ENCODE measurements at regions not wholly inside any gene's neighbourhood (a gene's known extent, or its start where the extent isn't known, plus 50 kb on each side); places are given as distances from the start of the nearest gene placed in this dataset.
A peak's percentile ranks its signal among the peaks of the same experiment; 100 is the strongest.
"Not testable (repeated sequence)": the region's sequence is repeated elsewhere in the genome, so short reads cannot be mapped to it uniquely, and the experiment has no call there.

GRCh38 chr2:87460104-87460503 is 287.8 kb upstream of the PLGLB2 start:
- H4K20me1 ChIP-seq (replicated peaks; ENCODE audit: control insufficient read depth, extremely low read depth, insufficient read depth, low read length); H3K27me3 ChIP-seq (ENCODE audit: control insufficient read depth in 2 of 2, insufficient read depth in 2 of 2, low read length in 2 of 2); H3K36me3 ChIP-seq (ENCODE audit: control insufficient read depth in 2 of 2, extremely low read depth in 1 of 2, insufficient read depth in 2 of 2, low read length in 2 of 2); H3K27ac ChIP-seq (ENCODE audit: insufficient read depth, low read depth, low read length); intact Hi-C loops (cut with micrococcal nuclease); CTCF ChIA-PET; BruUV-seq (replicated peaks); H2AFZ ChIP-seq (ENCODE audit: low read depth, low read length); H3K9ac ChIP-seq (replicated peaks; ENCODE audit: extremely low read depth, insufficient read depth, low read length); H3K9me1 ChIP-seq (replicated peaks; ENCODE audit: control insufficient read depth, extremely low read depth, insufficient read depth, low read length); DNase-seq (ENCODE audit: low read depth, low spot score); H3K4me2 ChIP-seq (ENCODE audit: insufficient read depth, low read length); H3K9me3 ChIP-seq (replicated peaks; ENCODE audit: control insufficient read depth, insufficient read depth, low read length); POLR2A ChIA-PET; dilution Hi-C loops (cut with MboI; ENCODE audit: extremely low pct_ligation_motif_present, low sequenced_read_pairs); H3K4me3 ChIP-seq (replicated peaks in 1 of 3; ENCODE audit: insufficient read depth in 1 of 3, low read depth in 1 of 3, low read length in 3 of 3): not testable (repeated sequence)
- H3K79me2 ChIP-seq (ENCODE audit: control insufficient read depth, insufficient read depth, low read length): peaks cover 56% of the 10 kb centered on the region
- H3K4me1 ChIP-seq (ENCODE audit: control insufficient read depth, extremely low read depth, insufficient read depth, low read length): peaks cover 11% of the 10 kb centered on the region
- FAIRE-seq: peak; percentile 74

- H3K4me2 ChIP-seq (ENCODE audit: insufficient read depth, low read length); intact Hi-C loops (cut with micrococcal nuclease); H3K4me3 ChIP-seq (replicated peaks in 1 of 3; ENCODE audit: insufficient read depth in 1 of 3, low read depth in 1 of 3, low read length in 3 of 3); H3K27me3 ChIP-seq (ENCODE audit: control insufficient read depth in 2 of 2, insufficient read depth in 2 of 2, low read length in 2 of 2); BruUV-seq (replicated peaks); POLR2A ChIA-PET; H3K27ac ChIP-seq (ENCODE audit: insufficient read depth, low read depth, low read length); DNase-seq (ENCODE audit: low read depth, low spot score); H3K36me3 ChIP-seq (ENCODE audit: control insufficient read depth in 2 of 2, extremely low read depth in 1 of 2, insufficient read depth in 2 of 2, low read length in 2 of 2); H2AFZ ChIP-seq (ENCODE audit: low read depth, low read length); H4K20me1 ChIP-seq (replicated peaks; ENCODE audit: control insufficient read depth, extremely low read depth, insufficient read depth, low read length); H3K9me1 ChIP-seq (replicated peaks; ENCODE audit: control insufficient read depth, extremely low read depth, insufficient read depth, low read length); H3K9ac ChIP-seq (replicated peaks; ENCODE audit: extremely low read depth, insufficient read depth, low read length); H3K9me3 ChIP-seq (replicated peaks; ENCODE audit: control insufficient read depth, insufficient read depth, low read length); CTCF ChIA-PET; dilution Hi-C loops (cut with MboI; ENCODE audit: extremely low pct_ligation_motif_present, low sequenced_read_pairs): not testable (repeated sequence)
- Histone ChIP-seq H3K79me2 (ENCODE audit: control insufficient read depth, insufficient read depth, low read length) (peaks cover 60% of the 10 kb centered on the region), H3K4me1 (ENCODE audit: control insufficient read depth, extremely low read depth, insufficient read depth, low read length) (peaks cover 11% of the 10 kb centered on the region)
- FAIRE-seq: peak; percentile 84
Observed at GRCh38 chr2:87460662-87461061, 287.2 kb upstream of the PLGLB2 start.

- POLR2A ChIA-PET; intact Hi-C loops (cut with micrococcal nuclease); H3K27ac ChIP-seq (ENCODE audit: insufficient read depth, low read depth, low read length); H4K20me1 ChIP-seq (replicated peaks; ENCODE audit: control insufficient read depth, extremely low read depth, insufficient read depth, low read length); FAIRE-seq; H3K9me1 ChIP-seq (replicated peaks; ENCODE audit: control insufficient read depth, extremely low read depth, insufficient read depth, low read length); H3K27me3 ChIP-seq (ENCODE audit: control insufficient read depth in 2 of 2, insufficient read depth in 2 of 2, low read length in 2 of 2); DNase-seq (ENCODE audit: low read depth, low spot score); H3K9ac ChIP-seq (replicated peaks; ENCODE audit: extremely low read depth, insufficient read depth, low read length); H3K4me3 ChIP-seq (replicated peaks in 1 of 3; ENCODE audit: insufficient read depth in 1 of 3, low read depth in 1 of 3, low read length in 3 of 3); CTCF ChIA-PET; BruUV-seq (replicated peaks); H3K4me2 ChIP-seq (ENCODE audit: insufficient read depth, low read length); H3K9me3 ChIP-seq (replicated peaks; ENCODE audit: control insufficient read depth, insufficient read depth, low read length); dilution Hi-C loops (cut with MboI; ENCODE audit: extremely low pct_ligation_motif_present, low sequenced_read_pairs); H3K36me3 ChIP-seq (ENCODE audit: control insufficient read depth in 2 of 2, extremely low read depth in 1 of 2, insufficient read depth in 2 of 2, low read length in 2 of 2); H2AFZ ChIP-seq (ENCODE audit: low read depth, low read length): not testable (repeated sequence)
- H3K79me2 ChIP-seq (ENCODE audit: control insufficient read depth, insufficient read depth, low read length): peaks cover 64% of the 10 kb centered on the region
- H3K4me1 ChIP-seq (ENCODE audit: control insufficient read depth, extremely low read depth, insufficient read depth, low read length): peaks cover 13% of the 10 kb centered on the region
Observed at GRCh38 chr2:87461671-87462070, 286.2 kb upstream of the PLGLB2 start.

- BruUV-seq (replicated peaks); FAIRE-seq; intact Hi-C loops (cut with micrococcal nuclease); H3K9me1 ChIP-seq (replicated peaks; ENCODE audit: control insufficient read depth, extremely low read depth, insufficient read depth, low read length); H4K20me1 ChIP-seq (replicated peaks; ENCODE audit: control insufficient read depth, extremely low read depth, insufficient read depth, low read length); H3K4me2 ChIP-seq (ENCODE audit: insufficient read depth, low read length); H3K9me3 ChIP-seq (replicated peaks; ENCODE audit: control insufficient read depth, insufficient read depth, low read length); H2AFZ ChIP-seq (ENCODE audit: low read depth, low read length); H3K27me3 ChIP-seq (ENCODE audit: control insufficient read depth in 2 of 2, insufficient read depth in 2 of 2, low read length in 2 of 2); CTCF ChIA-PET; H3K27ac ChIP-seq (ENCODE audit: insufficient read depth, low read depth, low read length); H3K4me3 ChIP-seq (replicated peaks in 1 of 3; ENCODE audit: insufficient read depth in 1 of 3, low read depth in 1 of 3, low read length in 3 of 3); POLR2A ChIA-PET; DNase-seq (ENCODE audit: low read depth, low spot score); H3K9ac ChIP-seq (replicated peaks; ENCODE audit: extremely low read depth, insufficient read depth, low read length); H3K36me3 ChIP-seq (ENCODE audit: control insufficient read depth in 2 of 2, extremely low read depth in 1 of 2, insufficient read depth in 2 of 2, low read length in 2 of 2); H3K4me1 ChIP-seq (ENCODE audit: control insufficient read depth, extremely low read depth, insufficient read depth, low read length); dilution Hi-C loops (cut with MboI; ENCODE audit: extremely low pct_ligation_motif_present, low sequenced_read_pairs): not testable (repeated sequence)
- H3K79me2 ChIP-seq (ENCODE audit: control insufficient read depth, insufficient read depth, low read length): peaks cover 70% of the 10 kb centered on the region
Observed at GRCh38 chr2:87464219-87464618, 283.7 kb upstream of the PLGLB2 start.
